ENCODE measurements at regions not wholly inside any gene's neighbourhood (a gene's known extent, or its start where the extent isn't known, plus 50 kb on each side); places are given as distances from the start of the nearest gene placed in this dataset.

GRCh38 chr12:34341362-34341733, 319.1 kb downstream of the ALG10 start:
- Histone ChIP-seq H3K27me3 (no peaks in the 10 kb centered on the region), H3K9me3 (no peaks in the 10 kb centered on the region)
- no peak for DNase-seq (ENCODE audit: low spot score in 2 of 2)

GRCh38 chr12:34342048-34342447, 319.8 kb downstream of the ALG10 start:
- H3K4me3 ChIP-seq: no peak overlapping the region
- H3K9me3 ChIP-seq: peaks cover 0 to under 1% of the 10 kb centered on the region in 2 donors
- TF ChIP-seq, protein P1, sequence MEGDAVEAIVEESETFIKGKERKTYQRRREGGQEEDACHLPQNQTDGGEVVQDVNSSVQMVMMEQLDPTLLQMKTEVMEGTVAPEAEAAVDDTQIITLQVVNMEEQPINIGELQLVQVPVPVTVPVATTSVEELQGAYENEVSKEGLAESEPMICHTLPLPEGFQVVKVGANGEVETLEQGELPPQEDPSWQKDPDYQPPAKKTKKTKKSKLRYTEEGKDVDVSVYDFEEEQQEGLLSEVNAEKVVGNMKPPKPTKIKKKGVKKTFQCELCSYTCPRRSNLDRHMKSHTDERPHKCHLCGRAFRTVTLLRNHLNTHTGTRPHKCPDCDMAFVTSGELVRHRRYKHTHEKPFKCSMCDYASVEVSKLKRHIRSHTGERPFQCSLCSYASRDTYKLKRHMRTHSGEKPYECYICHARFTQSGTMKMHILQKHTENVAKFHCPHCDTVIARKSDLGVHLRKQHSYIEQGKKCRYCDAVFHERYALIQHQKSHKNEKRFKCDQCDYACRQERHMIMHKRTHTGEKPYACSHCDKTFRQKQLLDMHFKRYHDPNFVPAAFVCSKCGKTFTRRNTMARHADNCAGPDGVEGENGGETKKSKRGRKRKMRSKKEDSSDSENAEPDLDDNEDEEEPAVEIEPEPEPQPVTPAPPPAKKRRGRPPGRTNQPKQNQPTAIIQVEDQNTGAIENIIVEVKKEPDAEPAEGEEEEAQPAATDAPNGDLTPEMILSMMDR (IDR thresholded peaks at IDR 0.05): no peak
- no peaks in the 10 kb centered on the region for H3K36me3 ChIP-seq
- H3K27me3 ChIP-seq: no peaks in the 10 kb centered on the region
- intact Hi-C loops (cut with DNase I): no loop called here
- no peak overlapping the region for H3K27ac ChIP-seq
- H3K4me1 ChIP-seq: no peaks in the 10 kb centered on the region
- DNase-seq (ENCODE audit: low spot score in 2 of 2): no peak

More at GRCh38 chr12:34341362-34341733, 319.1 kb downstream of the ALG10 start:
- no peak overlapping the region for H3K27ac ChIP-seq
- intact Hi-C loops (cut with DNase I): no loop called here
- H3K4me3 ChIP-seq: no peak overlapping the region
- H3K4me1 ChIP-seq: no peaks in the 10 kb centered on the region
- TF ChIP-seq, protein P1 (IDR thresholded peaks at IDR 0.05): no peak
- no peaks in the 10 kb centered on the region for H3K36me3 ChIP-seq

DNA sequence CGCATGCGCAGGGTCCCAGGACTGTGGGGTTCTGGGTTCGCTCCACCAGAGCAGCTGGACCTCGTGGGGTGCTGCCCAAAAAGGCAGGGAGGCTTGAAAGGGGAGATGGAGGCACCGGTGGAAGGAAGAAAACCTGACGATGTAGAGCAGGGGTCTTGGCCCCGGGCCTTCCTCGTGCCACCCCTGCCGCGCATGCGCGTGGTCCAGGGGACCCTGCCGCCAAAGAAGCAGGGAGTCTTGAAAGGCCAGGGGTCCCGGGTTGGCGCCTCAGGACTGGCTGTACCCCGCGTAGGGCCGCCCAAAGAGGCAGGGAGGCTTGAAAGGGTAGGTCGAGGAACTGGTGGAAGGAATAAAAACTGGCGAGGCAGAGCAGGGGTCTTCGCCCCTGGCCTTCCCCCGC, 321.0 kb downstream of the ALG10 start:
- Histone ChIP-seq H3K4me1 (no peaks in the 10 kb centered on the region), H3K36me3 (no peaks in the 10 kb centered on the region), H3K4me3 (no peak overlapping the region), H3K27me3 (no peaks in the 10 kb centered on the region), H3K27ac (no peak overlapping the region), H3K9me3 (peaks cover 0 to 7% of the 10 kb centered on the region in 2 donors)
- intact Hi-C loops (cut with DNase I): no loop called here
- TF ChIP-seq, protein P1 (IDR thresholded peaks at IDR 0.05): no peak
- DNase-seq (ENCODE audit: low spot score in 2 of 2): no peak

DNA sequence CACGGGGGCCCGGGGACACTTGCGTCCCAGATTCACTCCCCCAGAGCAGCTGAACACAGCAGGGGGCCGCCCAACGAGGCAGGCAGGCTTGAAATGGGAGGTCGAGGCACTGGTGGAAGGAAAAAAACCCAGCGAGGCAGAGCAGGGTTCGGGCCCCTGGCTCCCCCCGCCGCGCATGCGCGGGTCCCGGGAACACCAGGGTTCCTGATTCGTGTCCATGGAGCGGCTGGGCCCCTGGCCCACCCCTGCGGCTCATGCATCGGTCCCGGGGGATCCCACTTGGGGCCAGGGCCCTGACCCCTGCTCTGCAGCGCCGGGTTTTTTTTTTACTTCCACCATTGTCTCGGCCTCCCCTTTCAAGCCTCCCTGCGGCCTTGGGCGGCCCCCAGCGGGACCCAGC, 321.5 kb downstream of the ALG10 start:
- Histone ChIP-seq H3K4me3 (no peak overlapping the region), H3K27me3 (no peaks in the 10 kb centered on the region), H3K27ac (no peak overlapping the region), H3K36me3 (no peaks in the 10 kb centered on the region), H3K4me1 (no peaks in the 10 kb centered on the region), H3K9me3 (peaks cover 0 to 8% of the 10 kb centered on the region in 2 donors)
- intact Hi-C loops (cut with DNase I): no loop called here
- TF ChIP-seq, protein P1 (IDR thresholded peaks at IDR 0.05): no peak
- no peak for DNase-seq (ENCODE audit: low spot score in 2 of 2)

DNA sequence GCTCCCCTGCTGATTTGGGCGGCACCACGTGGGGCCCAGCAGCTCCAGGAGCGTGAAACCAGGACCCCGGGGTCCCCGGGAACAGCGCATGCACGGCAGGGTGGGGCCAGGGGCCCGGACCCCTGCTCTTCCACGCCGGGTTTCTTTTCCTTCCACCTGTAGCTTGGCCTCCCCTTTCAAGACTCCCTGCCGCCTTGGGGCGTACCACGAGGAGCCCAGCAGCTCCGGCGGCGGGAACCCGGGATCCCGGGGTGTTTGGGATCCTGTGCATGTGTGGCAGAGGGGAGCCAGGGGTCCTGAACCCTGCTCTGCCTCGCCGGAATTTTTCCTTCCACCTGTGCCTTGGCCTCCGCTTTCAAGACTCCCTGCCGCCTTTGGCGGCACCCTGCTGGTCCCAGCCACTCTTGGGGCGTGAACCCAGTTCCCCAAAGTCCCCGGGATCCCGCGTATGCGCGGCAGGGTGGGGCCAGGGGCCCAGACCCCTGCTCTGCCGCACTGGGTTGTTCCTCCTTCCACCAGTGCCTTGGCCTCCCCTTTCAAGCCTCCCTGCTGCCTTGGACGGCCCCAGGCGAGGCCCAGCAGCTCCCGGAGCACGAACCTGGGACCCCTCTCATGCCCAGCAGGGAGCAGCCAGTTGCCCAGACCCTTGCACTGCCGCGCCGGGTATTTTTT, 322.7 kb downstream of the ALG10 start:
- Histone ChIP-seq H3K36me3 (no peaks in the 10 kb centered on the region), H3K27me3 (no peaks in the 10 kb centered on the region), H3K27ac (no peak overlapping the region), H3K4me3 (no peak overlapping the region), H3K4me1 (no peaks in the 10 kb centered on the region), H3K9me3 (peaks cover 0 to 10% of the 10 kb centered on the region in 2 donors)
- no peak for DNase-seq (ENCODE audit: low spot score in 2 of 2)
- intact Hi-C loops (cut with DNase I): no loop called here
- TF ChIP-seq, protein P1 (IDR thresholded peaks at IDR 0.05): no peak

- Histone ChIP-seq H3K4me1 (no peaks in the 10 kb centered on the region), H3K4me3 (no peak overlapping the region), H3K27me3 (no peaks in the 10 kb centered on the region), H3K9me3 (peaks cover 0 to 11% of the 10 kb centered on the region in 2 donors), H3K36me3 (no peaks in the 10 kb centered on the region), H3K27ac (no peak overlapping the region)
- intact Hi-C loops (cut with DNase I): no loop called here
- no peak for DNase-seq (ENCODE audit: low spot score in 2 of 2)
- TF ChIP-seq, protein P1 (IDR thresholded peaks at IDR 0.05): no peak
Observed at GRCh38 chr12:34345801-34346200, 323.5 kb downstream of the ALG10 start.

All from ascending aorta (tissue), 2 donors.